Activated naive CD8-positive, alpha-beta T cell treated with anti-CD3 and anti-CD28 coated beads for 36 hours (primary cell): ENCODE measurements at regions not wholly inside any gene's neighbourhood (a gene's known extent, or its start where the extent isn't known, plus 50 kb on each side); places are given as distances from the start of the nearest gene placed in this dataset.
"Not testable (repeated sequence)": the region's sequence is repeated elsewhere in the genome, so short reads cannot be mapped to it uniquely, and the experiment has no call there.

ENCODE experiments used
- DNase-seq: peaks from one replicate; pipeline ENCODE4 v3.0.0; 2021
- H3K27ac Mint-ChIP-seq: one replicate; pipeline ENCODE4 v1.8.0; 2022; ENCODE audit warnings: mild to moderate bottlenecking, moderate library complexity, mixed read lengths
- H3K27me3 Mint-ChIP-seq: one replicate; pipeline ENCODE4 v1.8.0; 2022; ENCODE audit warnings: mild to moderate bottlenecking, mixed read lengths
- H3K36me3 Mint-ChIP-seq: one replicate; pipeline ENCODE4 v1.8.0; 2021; ENCODE audit warnings: mild to moderate bottlenecking, mixed read lengths
- H3K4me1 Mint-ChIP-seq: one replicate; pipeline ENCODE4 v1.8.0; 2021; ENCODE audit warnings: mixed read lengths
- H3K4me3 Mint-ChIP-seq: one replicate; pipeline ENCODE4 v1.8.0; 2022; ENCODE audit warnings: mild to moderate bottlenecking, moderate library complexity, mixed read lengths
- H3K9me3 Mint-ChIP-seq: one replicate; pipeline ENCODE4 v1.8.0; 2022; ENCODE audit warnings: mixed read lengths

- Mint-ChIP-seq H3K27ac (no peak overlapping the region), H3K4me1 (no peaks in the 10 kb centered on the region), H3K27me3 (no peaks in the 10 kb centered on the region), H3K4me3 (no peak overlapping the region), H3K9me3 (no peaks in the 10 kb centered on the region), H3K36me3 (no peaks in the 10 kb centered on the region)
- no peak for DNase-seq
These were observed 443.6 kb upstream of the GRAMD2B start for GRCh38 chr5:125979636-125980035.

- DNase-seq: no peak
- H3K36me3 Mint-ChIP-seq: no peaks in the 10 kb centered on the region
- no peak overlapping the region for H3K4me3 Mint-ChIP-seq
- no peaks in the 10 kb centered on the region for H3K4me1 Mint-ChIP-seq
- H3K9me3 Mint-ChIP-seq: no peaks in the 10 kb centered on the region
- H3K27me3 Mint-ChIP-seq: no peaks in the 10 kb centered on the region
- H3K27ac Mint-ChIP-seq: no peak overlapping the region
These were observed 442.2 kb upstream of the GRAMD2B start for GRCh38 chr5:125981016-125981415.

- Mint-ChIP-seq H3K4me1 (no peaks in the 10 kb centered on the region), H3K27me3 (no peaks in the 10 kb centered on the region), H3K9me3 (peaks cover 1% of the 10 kb centered on the region), H3K4me3 (no peak overlapping the region), H3K36me3 (no peaks in the 10 kb centered on the region), H3K27ac (no peak overlapping the region)
- DNase-seq: no peak
These were observed 435.4 kb upstream of the GRAMD2B start for GRCh38 chr5:125987677-125988255.

- Mint-ChIP-seq H3K4me3 (no peak overlapping the region), H3K27ac (no peak overlapping the region), H3K36me3 (no peaks in the 10 kb centered on the region), H3K9me3 (peaks cover under 1% of the 10 kb centered on the region), H3K4me1 (no peaks in the 10 kb centered on the region), H3K27me3 (no peaks in the 10 kb centered on the region)
- no peak for DNase-seq
These were observed 431.2 kb upstream of the GRAMD2B start for GRCh38 chr5:125992050-125992449.

- H3K36me3 Mint-ChIP-seq, H3K27me3 Mint-ChIP-seq: not testable (repeated sequence)
These were observed 423.8 kb upstream of the GRAMD2B start for GRCh38 chr5:125999271-126000030.

GRCh38 chr5:126000507-126000906, 422.7 kb upstream of the GRAMD2B start:
- Mint-ChIP-seq H3K4me3 (no peak overlapping the region), H3K27ac (no peak overlapping the region), H3K27me3 (no peaks in the 10 kb centered on the region), H3K4me1 (no peaks in the 10 kb centered on the region), H3K36me3 (no peaks in the 10 kb centered on the region), H3K9me3 (peaks cover 5% of the 10 kb centered on the region)
- no peak for DNase-seq

More at GRCh38 chr5:125999271-126000030, 423.8 kb upstream of the GRAMD2B start:
- H3K9me3 Mint-ChIP-seq, H3K27ac Mint-ChIP-seq, DNase-seq, H3K4me1 Mint-ChIP-seq, H3K4me3 Mint-ChIP-seq: not testable (repeated sequence)

- no peaks in the 10 kb centered on the region for H3K4me1 Mint-ChIP-seq
- no peak overlapping the region for H3K4me3 Mint-ChIP-seq
- no peak for DNase-seq
- H3K27ac Mint-ChIP-seq: no peak overlapping the region
- H3K27me3 Mint-ChIP-seq: no peaks in the 10 kb centered on the region
- peaks cover 5% of the 10 kb centered on the region for H3K9me3 Mint-ChIP-seq
- H3K36me3 Mint-ChIP-seq: no peaks in the 10 kb centered on the region
These were observed 420.8 kb upstream of the GRAMD2B start for GRCh38 chr5:126002222-126002897.

- H3K27me3 Mint-ChIP-seq: no peaks in the 10 kb centered on the region
- no peaks in the 10 kb centered on the region for H3K4me1 Mint-ChIP-seq
- no peaks in the 10 kb centered on the region for H3K36me3 Mint-ChIP-seq
- H3K27ac Mint-ChIP-seq: no peak overlapping the region
- H3K4me3 Mint-ChIP-seq: no peak overlapping the region
- no peak for DNase-seq
- H3K9me3 Mint-ChIP-seq: peaks cover 4% of the 10 kb centered on the region
These were observed 419.9 kb upstream of the GRAMD2B start for GRCh38 chr5:126003309-126003708.

- no peaks in the 10 kb centered on the region for H3K4me1 Mint-ChIP-seq
- peaks cover 2% of the 10 kb centered on the region for H3K9me3 Mint-ChIP-seq
- H3K27me3 Mint-ChIP-seq: no peaks in the 10 kb centered on the region
- no peak overlapping the region for H3K27ac Mint-ChIP-seq
- no peak overlapping the region for H3K4me3 Mint-ChIP-seq
- H3K36me3 Mint-ChIP-seq: no peaks in the 10 kb centered on the region
- no peak for DNase-seq
These were observed 418.6 kb upstream of the GRAMD2B start for GRCh38 chr5:126004636-126005035.

- DNase-seq: no peak
- H3K4me3 Mint-ChIP-seq: no peak overlapping the region
- H3K36me3 Mint-ChIP-seq: no peaks in the 10 kb centered on the region
- H3K4me1 Mint-ChIP-seq: no peaks in the 10 kb centered on the region
- H3K27ac Mint-ChIP-seq: no peak overlapping the region
- peaks cover 2% of the 10 kb centered on the region for H3K9me3 Mint-ChIP-seq
- H3K27me3 Mint-ChIP-seq: no peaks in the 10 kb centered on the region
These were observed 415.4 kb upstream of the GRAMD2B start for GRCh38 chr5:126007841-126008240.

- no peaks in the 10 kb centered on the region for H3K27me3 Mint-ChIP-seq
- H3K36me3 Mint-ChIP-seq: no peaks in the 10 kb centered on the region
- no peak overlapping the region for H3K4me3 Mint-ChIP-seq
- peaks cover 2% of the 10 kb centered on the region for H3K9me3 Mint-ChIP-seq
- no peak overlapping the region for H3K27ac Mint-ChIP-seq
- H3K4me1 Mint-ChIP-seq: no peaks in the 10 kb centered on the region
- DNase-seq: no peak
These were observed 413.6 kb upstream of the GRAMD2B start for GRCh38 chr5:126009566-126009965.

GRCh38 chr5:126011526-126011925, 411.7 kb upstream of the GRAMD2B start:
- H3K4me3 Mint-ChIP-seq, H3K36me3 Mint-ChIP-seq, H3K27me3 Mint-ChIP-seq, H3K4me1 Mint-ChIP-seq, DNase-seq, H3K27ac Mint-ChIP-seq, H3K9me3 Mint-ChIP-seq: not testable (repeated sequence)

- Mint-ChIP-seq H3K27me3 (no peaks in the 10 kb centered on the region), H3K9me3 (no peaks in the 10 kb centered on the region), H3K4me3 (no peak overlapping the region), H3K36me3 (no peaks in the 10 kb centered on the region), H3K4me1 (no peaks in the 10 kb centered on the region), H3K27ac (no peak overlapping the region)
- DNase-seq: no peak
These were observed 408.5 kb upstream of the GRAMD2B start for GRCh38 chr5:126014676-126015075.

- no peaks in the 10 kb centered on the region for H3K4me1 Mint-ChIP-seq
- no peaks in the 10 kb centered on the region for H3K9me3 Mint-ChIP-seq
- no peaks in the 10 kb centered on the region for H3K36me3 Mint-ChIP-seq
- H3K4me3 Mint-ChIP-seq: no peak overlapping the region
- no peak for DNase-seq
- no peak overlapping the region for H3K27ac Mint-ChIP-seq
- no peaks in the 10 kb centered on the region for H3K27me3 Mint-ChIP-seq
These were observed 407.7 kb upstream of the GRAMD2B start for GRCh38 chr5:126015235-126016181.

GRCh38 chr5:126016256-126016655, 407.0 kb upstream of the GRAMD2B start:
- Mint-ChIP-seq H3K36me3 (no peaks in the 10 kb centered on the region), H3K4me3 (no peak overlapping the region), H3K4me1 (no peaks in the 10 kb centered on the region), H3K27me3 (no peaks in the 10 kb centered on the region), H3K9me3 (peaks cover 2% of the 10 kb centered on the region), H3K27ac (no peak overlapping the region)
- DNase-seq: no peak
